GM18861 (cell line): ENCODE measurements at regions not wholly inside any gene's neighbourhood (a gene's known extent, or its start where the extent isn't known, plus 50 kb on each side); places are given as distances from the start of the nearest gene placed in this dataset.
"Not testable (repeated sequence)": the region's sequence is repeated elsewhere in the genome, so short reads cannot be mapped to it uniquely, and the experiment has no call there.

Experiments
- ATAC-seq: cut with Tn5 transposase; IDR thresholded peaks from one replicate; pipeline ENCODE4 v1.9.1; 2021; ENCODE audit not compliant: unreplicated experiment

DNA sequence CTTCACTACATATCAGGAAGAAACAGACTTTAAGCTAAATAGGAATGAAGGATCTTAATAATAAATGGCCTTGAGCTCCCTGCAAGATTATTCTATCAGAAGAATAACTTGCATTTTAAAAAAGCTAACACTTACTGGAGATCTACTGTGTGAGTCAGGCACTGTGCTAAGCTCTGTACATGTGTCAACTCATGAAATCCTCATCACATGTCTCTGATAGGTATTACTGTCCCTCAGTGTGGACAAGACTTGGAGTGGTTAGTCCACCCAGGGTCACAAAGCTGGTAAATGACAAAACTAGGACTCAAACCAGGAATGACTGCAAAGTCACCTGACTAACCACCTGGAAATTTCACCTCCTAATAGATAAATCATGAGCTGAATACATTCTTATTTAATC, 57.1 kb upstream of the KCTD7 start:
- ATAC-seq = no peak

DNA sequence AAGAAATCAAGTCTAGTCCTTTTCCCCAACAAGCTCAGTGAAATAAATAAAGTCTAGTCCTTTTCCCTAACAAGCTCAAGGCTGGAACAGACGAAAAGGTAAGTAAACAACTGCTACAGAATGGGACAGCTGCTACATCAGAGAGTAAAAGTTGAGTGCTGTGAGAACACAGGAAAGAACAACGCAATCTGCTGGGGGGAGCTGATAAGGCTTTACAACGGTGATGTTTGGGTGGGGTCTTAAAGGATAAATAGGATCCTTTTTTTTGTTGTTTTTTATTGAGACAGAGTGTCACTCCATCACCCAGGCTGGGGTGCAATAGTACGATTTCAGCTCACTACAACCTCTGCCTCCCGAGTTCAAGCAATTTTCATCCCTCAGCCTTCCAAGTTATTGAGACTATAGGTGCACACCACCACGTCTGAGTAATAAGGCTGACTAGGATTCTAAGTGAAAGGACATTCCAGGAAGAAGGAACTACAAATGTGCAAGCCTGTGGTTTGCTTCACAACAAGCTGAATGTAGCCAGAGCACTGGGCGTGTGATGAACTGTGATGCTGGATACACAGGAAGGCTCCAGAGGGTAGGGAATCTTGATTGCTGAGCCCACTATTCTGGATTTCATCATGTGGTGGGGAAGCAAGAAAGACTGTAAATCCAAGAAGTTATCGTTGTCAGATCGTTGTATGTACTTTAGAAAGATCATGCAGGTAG, 54.7 kb upstream of the KCTD7 start:
- ATAC-seq = not testable (repeated sequence)

DNA sequence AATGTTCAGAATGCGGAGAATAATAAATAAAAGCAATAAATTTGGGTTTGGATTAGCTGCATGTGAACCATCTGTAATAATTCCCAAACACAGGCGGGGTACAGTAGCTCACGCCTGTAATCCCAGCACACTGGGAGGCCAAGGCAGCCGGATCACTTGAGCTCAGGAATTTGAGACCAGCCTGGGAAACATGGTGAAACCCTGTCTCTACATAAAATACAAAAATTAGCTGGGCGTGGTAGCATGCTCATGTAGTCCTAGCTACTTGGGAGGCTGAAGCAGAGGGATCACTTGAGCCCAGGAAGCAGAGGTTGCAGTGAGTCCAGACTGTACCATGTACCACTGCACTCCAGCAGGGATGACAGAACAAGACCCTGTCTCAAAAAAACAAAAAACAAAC, 53.9 kb upstream of the KCTD7 start:
- not testable (repeated sequence) for ATAC-seq

DNA sequence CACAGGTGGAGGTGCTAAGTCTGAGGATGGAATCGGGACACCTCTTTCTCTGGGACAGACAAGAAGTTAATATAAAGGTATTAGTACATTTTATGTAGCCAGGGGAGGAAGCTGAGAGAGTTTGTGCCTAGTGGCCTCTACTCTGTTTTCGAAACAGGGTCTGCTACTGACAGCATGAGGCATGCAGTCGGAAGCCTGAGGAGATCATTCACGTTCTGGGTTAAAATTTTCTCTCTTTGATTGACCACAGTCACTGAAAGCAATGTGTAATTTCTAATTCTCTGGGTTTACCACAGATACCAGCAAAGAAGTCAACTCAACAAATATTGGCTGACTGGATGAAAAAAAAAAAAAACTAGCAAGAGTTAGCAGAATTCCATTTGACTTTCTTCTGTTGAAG, 53.3 kb upstream of the KCTD7 start:
- ATAC-seq = no peak

DNA sequence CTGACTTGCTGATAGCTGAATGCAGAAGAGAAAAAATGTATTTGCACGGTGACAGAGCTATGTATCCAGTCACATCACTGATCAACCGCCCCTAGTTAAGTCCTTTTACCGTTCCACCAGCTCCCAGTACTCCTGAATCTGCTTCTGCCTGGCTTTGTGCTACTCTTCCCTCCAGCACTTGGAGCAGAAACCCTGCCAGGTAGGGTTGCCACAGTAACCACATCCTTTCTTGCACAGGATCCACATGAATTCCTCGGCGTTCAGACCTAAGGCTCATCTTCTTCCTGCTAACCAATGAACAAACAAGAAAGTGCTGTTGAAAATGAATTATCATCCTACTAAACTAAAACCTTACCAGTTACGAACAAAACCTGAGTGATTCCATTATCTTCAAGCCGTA, 52.0 kb upstream of the KCTD7 start:
- no peak for ATAC-seq
